ENCODE measurements at regions not wholly inside any gene's neighbourhood (a gene's known extent, or its start where the extent isn't known, plus 50 kb on each side); places are given as distances from the start of the nearest gene placed in this dataset.

- intact Hi-C loops (cut with micrococcal nuclease; ENCODE audit: unreplicated experiment): no loop called here
- Histone ChIP-seq H3K27ac (ENCODE audit: control insufficient read depth, insufficient read depth) (no peak overlapping the region), H3K4me1 (ENCODE audit: control insufficient read depth, insufficient read depth, low read length) (no peaks in the 10 kb centered on the region), H3K4me2 (ENCODE audit: control insufficient read depth, insufficient read depth) (no peak overlapping the region), H4K20me1 (ENCODE audit: control insufficient read depth, insufficient read depth) (no peaks in the 10 kb centered on the region), H3K4me3 (no peak overlapping the region), H2AFZ (ENCODE audit: control insufficient read depth, low read depth, low read length) (no peak overlapping the region), H3K36me3 (ENCODE audit: control insufficient read depth in 2 of 2, insufficient read depth in 2 of 2, low read length in 1 of 2) (no peaks in the 10 kb centered on the region), H3K27me3 (replicated peaks in 1 of 2; ENCODE audit: control insufficient read depth in 2 of 2, insufficient read depth in 2 of 2, low read length in 1 of 2) (no peaks in the 10 kb centered on the region), H3K79me2 (ENCODE audit: control insufficient read depth, insufficient read depth, low read length) (no peaks in the 10 kb centered on the region), H3K9me3 (replicated peaks; ENCODE audit: control insufficient read depth, insufficient read depth, low read length) (no peaks in the 10 kb centered on the region), H3K9ac (ENCODE audit: control insufficient read depth, insufficient read depth, low read length) (no peak overlapping the region)
- no peak for DNase-seq (ENCODE audit: low read depth, low spot score)
- 41% methylated on average over 1 of the region's 1 CpG for WGBS (ENCODE audit: insufficient coverage, insufficient replicate concordance, low lambda C conversion rate, missing lambda C conversion rate)
- RAD21 ChIA-PET (ENCODE audit: unreplicated experiment): interaction anchor here (1.2 kb wide), 1 partner anchor 22 kb away, joined by 4 read pairs; no protein-coding TSS in a partner anchor
- BruUV-seq (replicated peaks): no TSS peak
- no peak for FAIRE-seq
- CTCF ChIA-PET: interaction anchor here (1.2 to 2.3 kb wide), 2 partner anchors 22 to 1036 kb away, joined by 3 to 8 read pairs; no protein-coding TSS in a partner anchor
- peak; percentile 55 for ATAC-seq
- POLR2A ChIA-PET: no interaction called here
- SMC1A ChIA-PET (ENCODE audit: uncharacterized antibody, unreplicated experiment): no interaction called here
- in situ Hi-C loops (cut with MboI): no loop called here
- TF ChIP-seq, protein P1, sequence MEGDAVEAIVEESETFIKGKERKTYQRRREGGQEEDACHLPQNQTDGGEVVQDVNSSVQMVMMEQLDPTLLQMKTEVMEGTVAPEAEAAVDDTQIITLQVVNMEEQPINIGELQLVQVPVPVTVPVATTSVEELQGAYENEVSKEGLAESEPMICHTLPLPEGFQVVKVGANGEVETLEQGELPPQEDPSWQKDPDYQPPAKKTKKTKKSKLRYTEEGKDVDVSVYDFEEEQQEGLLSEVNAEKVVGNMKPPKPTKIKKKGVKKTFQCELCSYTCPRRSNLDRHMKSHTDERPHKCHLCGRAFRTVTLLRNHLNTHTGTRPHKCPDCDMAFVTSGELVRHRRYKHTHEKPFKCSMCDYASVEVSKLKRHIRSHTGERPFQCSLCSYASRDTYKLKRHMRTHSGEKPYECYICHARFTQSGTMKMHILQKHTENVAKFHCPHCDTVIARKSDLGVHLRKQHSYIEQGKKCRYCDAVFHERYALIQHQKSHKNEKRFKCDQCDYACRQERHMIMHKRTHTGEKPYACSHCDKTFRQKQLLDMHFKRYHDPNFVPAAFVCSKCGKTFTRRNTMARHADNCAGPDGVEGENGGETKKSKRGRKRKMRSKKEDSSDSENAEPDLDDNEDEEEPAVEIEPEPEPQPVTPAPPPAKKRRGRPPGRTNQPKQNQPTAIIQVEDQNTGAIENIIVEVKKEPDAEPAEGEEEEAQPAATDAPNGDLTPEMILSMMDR (IDR thresholded peaks at IDR 0.05 in 2 of 3, conservative IDR thresholded peaks at IDR 0.05 in 1 of 3; ENCODE audit: control insufficient read depth in 2 of 3, extremely low read depth in 1 of 3, insufficient read depth in 1 of 3, low read depth in 3 of 3, low read length in 3 of 3): peak; percentile 13 to 32 (median 26); a peak in 4 of 6 replicates
- TF ChIP-seq, protein P2, sequence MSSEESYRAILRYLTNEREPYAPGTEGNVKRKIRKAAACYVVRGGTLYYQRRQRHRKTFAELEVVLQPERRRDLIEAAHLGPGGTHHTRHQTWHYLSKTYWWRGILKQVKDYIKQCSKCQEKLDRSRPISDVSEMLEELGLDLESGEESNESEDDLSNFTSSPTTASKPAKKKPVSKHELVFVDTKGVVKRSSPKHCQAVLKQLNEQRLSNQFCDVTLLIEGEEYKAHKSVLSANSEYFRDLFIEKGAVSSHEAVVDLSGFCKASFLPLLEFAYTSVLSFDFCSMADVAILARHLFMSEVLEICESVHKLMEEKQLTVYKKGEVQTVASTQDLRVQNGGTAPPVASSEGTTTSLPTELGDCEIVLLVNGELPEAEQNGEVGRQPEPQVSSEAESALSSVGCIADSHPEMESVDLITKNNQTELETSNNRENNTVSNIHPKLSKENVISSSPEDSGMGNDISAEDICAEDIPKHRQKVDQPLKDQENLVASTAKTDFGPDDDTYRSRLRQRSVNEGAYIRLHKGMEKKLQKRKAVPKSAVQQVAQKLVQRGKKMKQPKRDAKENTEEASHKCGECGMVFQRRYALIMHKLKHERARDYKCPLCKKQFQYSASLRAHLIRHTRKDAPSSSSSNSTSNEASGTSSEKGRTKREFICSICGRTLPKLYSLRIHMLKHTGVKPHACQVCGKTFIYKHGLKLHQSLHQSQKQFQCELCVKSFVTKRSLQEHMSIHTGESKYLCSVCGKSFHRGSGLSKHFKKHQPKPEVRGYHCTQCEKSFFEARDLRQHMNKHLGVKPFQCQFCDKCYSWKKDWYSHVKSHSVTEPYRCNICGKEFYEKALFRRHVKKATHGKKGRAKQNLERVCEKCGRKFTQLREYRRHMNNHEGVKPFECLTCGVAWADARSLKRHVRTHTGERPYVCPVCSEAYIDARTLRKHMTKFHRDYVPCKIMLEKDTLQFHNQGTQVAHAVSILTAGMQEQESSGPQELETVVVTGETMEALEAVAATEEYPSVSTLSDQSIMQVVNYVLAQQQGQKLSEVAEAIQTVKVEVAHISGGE (CRISPR knock-in tag; IDR thresholded peaks at IDR 0.05): no peak
- TF ChIP-seq RELB (IDR thresholded peaks at IDR 0.05; ENCODE audit: low read depth): no peak
- TF ChIP-seq, protein P3, sequence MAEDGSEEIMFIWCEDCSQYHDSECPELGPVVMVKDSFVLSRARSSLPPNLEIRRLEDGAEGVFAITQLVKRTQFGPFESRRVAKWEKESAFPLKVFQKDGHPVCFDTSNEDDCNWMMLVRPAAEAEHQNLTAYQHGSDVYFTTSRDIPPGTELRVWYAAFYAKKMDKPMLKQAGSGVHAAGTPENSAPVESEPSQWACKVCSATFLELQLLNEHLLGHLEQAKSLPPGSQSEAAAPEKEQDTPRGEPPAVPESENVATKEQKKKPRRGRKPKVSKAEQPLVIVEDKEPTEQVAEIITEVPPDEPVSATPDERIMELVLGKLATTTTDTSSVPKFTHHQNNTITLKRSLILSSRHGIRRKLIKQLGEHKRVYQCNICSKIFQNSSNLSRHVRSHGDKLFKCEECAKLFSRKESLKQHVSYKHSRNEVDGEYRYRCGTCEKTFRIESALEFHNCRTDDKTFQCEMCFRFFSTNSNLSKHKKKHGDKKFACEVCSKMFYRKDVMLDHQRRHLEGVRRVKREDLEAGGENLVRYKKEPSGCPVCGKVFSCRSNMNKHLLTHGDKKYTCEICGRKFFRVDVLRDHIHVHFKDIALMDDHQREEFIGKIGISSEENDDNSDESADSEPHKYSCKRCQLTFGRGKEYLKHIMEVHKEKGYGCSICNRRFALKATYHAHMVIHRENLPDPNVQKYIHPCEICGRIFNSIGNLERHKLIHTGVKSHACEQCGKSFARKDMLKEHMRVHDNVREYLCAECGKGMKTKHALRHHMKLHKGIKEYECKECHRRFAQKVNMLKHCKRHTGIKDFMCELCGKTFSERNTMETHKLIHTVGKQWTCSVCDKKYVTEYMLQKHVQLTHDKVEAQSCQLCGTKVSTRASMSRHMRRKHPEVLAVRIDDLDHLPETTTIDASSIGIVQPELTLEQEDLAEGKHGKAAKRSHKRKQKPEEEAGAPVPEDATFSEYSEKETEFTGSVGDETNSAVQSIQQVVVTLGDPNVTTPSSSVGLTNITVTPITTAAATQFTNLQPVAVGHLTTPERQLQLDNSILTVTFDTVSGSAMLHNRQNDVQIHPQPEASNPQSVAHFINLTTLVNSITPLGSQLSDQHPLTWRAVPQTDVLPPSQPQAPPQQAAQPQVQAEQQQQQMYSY (CRISPR knock-in tag; IDR thresholded peaks at IDR 0.05): no peak
- TF ChIP-seq MTA3 (IDR thresholded peaks at IDR 0.05; ENCODE audit: borderline replicate concordance, low read length): no peak
- TF ChIP-seq ZBTB40 (IDR thresholded peaks at IDR 0.05; ENCODE audit: borderline replicate concordance): no peak
- peak; percentile 35 for TF ChIP-seq RAD21 (IDR thresholded peaks at IDR 0.05; ENCODE audit: insufficient read depth, low read depth, low read length)
These were observed 145.5 kb downstream of the HMHB1 start for GRCh38 chr5:143957455-143957854.

Measured in GM12878 (cell line).